OCI-LY7 (cell line): ENCODE measurements at regions not wholly inside any gene's neighbourhood (a gene's known extent, or its start where the extent isn't known, plus 50 kb on each side); places are given as distances from the start of the nearest gene placed in this dataset.

ENCODE experiments used
- BruUV-seq: library from RNA; stranded (reverse); fragments of 400-500 nt; replicated peaks from 2 replicates; lab custom pipeline; 2021; lab: Mats Ljungman, UMichigan
- CTCF ChIA-PET: fragments of 300-600 bp; sonication (Branson Sonifier 250); formaldehyde crosslinking; loops from one replicate; lab custom pipeline; 2022; ENCODE audit warnings: antibody characterized with exemption; ENCODE audit not compliant: unreplicated experiment; lab: Charles Lee
- POLR2A ChIA-PET: fragments of 300-600 bp; sonication (Branson Sonifier 250); formaldehyde crosslinking; loops from one replicate; lab custom pipeline; 2022; ENCODE audit warnings: antibody characterized with exemption; lab: Charles Lee
- DNase-seq: peaks from one replicate; pipeline ENCODE4 v3.0.0-alpha.2; 2015; ENCODE audit warnings: low spot score
- H2AFZ ChIP-seq: fragments of 200-600 bp; sonication (generic), shearing (Covaris generic); 2 replicates; pipeline ENCODE4 v1.6.1; 2014; ENCODE audit warnings: mild to moderate bottlenecking, antibody characterized with exemption, low read length, moderate library complexity
- H3K27ac ChIP-seq: fragments of 200-600 bp; sonication (generic); 2 replicates; pipeline ENCODE4 v1.5.1; 2014; ENCODE audit warnings: mixed run types, low read depth, mild to moderate bottlenecking, moderate library complexity, low read length, inconsistent platforms; ENCODE audit not compliant: poor library complexity, severe bottlenecking
- H3K36me3 ChIP-seq: fragments of 200-600 bp; sonication (generic); 2 replicates; pipeline ENCODE4 v1.6.1; 2014; ENCODE audit warnings: mild to moderate bottlenecking, antibody characterized with exemption, low read length, moderate library complexity, mixed read lengths; ENCODE audit not compliant: insufficient read depth
- H3K4me1 ChIP-seq: fragments of 200-600 bp; sonication (generic); 2 replicates; pipeline ENCODE4 v1.5.1; 2014; ENCODE audit warnings: mild to moderate bottlenecking, low read length; ENCODE audit not compliant: insufficient read depth, poor library complexity, severe bottlenecking
- H3K4me2 ChIP-seq: fragments of 200-600 bp; sonication (generic); 2 replicates; pipeline ENCODE4 v1.6.1; 2014; ENCODE audit warnings: mild to moderate bottlenecking, low read length
- H3K4me3 ChIP-seq: fragments of 200-600 bp; sonication (generic); 2 replicates; pipeline ENCODE4 v1.5.1; 2014; ENCODE audit warnings: mild to moderate bottlenecking, low read depth, low read length; ENCODE audit not compliant: poor library complexity, severe bottlenecking
- H3K79me2 ChIP-seq: fragments of 200-600 bp; sonication (generic); 2 replicates; pipeline ENCODE4 v1.6.1; 2016; ENCODE audit warnings: low read depth, mild to moderate bottlenecking, low read length, moderate library complexity, mixed read lengths; ENCODE audit not compliant: insufficient read depth
- H3K9me2 ChIP-seq: fragments of 200-600 bp; sonication (generic); 2 replicates; pipeline ENCODE4 v1.6.1; 2016; ENCODE audit warnings: mild to moderate bottlenecking, low read length, mixed read lengths; ENCODE audit not compliant: insufficient read depth
- H3K9me3 ChIP-seq: fragments of 200-600 bp; sonication (generic); 2 replicates; pipeline ENCODE4 v1.6.1; 2014; ENCODE audit warnings: mild to moderate bottlenecking, mixed run types, low read length, mixed read lengths
- H4K20me1 ChIP-seq: fragments of 200-600 bp; sonication (generic); 2 replicates; pipeline ENCODE4 v1.6.1; 2014; ENCODE audit warnings: mild to moderate bottlenecking, antibody characterized with exemption, low read length, moderate library complexity, mixed read lengths; ENCODE audit not compliant: insufficient read depth
- EZH2phosphoT487 ChIP-seq: fragments of 200-600 bp; sonication (generic); IDR thresholded peaks from 2 replicates; pipeline ENCODE4 v1.6.1; 2018; ENCODE audit warnings: low read depth, borderline replicate concordance, mild to moderate bottlenecking, mixed run types, antibody characterized with exemption, low read length, moderate library complexity, mixed read lengths
- intact Hi-C: fragments of 100-400 bp; cut with micrococcal nuclease; formaldehyde crosslinking; loops from one replicate; pipeline ENCODE4 v1.10.0; 2022; ENCODE audit not compliant: unreplicated experiment
- TF ChIP-seq, protein P1 (sequence below): fragments of 200-600 bp; sonication (generic); conservative IDR thresholded peaks from 2 replicates; pipeline ENCODE4 v1.5.1; 2014; ENCODE audit warnings: mild to moderate bottlenecking, antibody characterized with exemption, low read length, moderate library complexity, mixed read lengths

DNA sequence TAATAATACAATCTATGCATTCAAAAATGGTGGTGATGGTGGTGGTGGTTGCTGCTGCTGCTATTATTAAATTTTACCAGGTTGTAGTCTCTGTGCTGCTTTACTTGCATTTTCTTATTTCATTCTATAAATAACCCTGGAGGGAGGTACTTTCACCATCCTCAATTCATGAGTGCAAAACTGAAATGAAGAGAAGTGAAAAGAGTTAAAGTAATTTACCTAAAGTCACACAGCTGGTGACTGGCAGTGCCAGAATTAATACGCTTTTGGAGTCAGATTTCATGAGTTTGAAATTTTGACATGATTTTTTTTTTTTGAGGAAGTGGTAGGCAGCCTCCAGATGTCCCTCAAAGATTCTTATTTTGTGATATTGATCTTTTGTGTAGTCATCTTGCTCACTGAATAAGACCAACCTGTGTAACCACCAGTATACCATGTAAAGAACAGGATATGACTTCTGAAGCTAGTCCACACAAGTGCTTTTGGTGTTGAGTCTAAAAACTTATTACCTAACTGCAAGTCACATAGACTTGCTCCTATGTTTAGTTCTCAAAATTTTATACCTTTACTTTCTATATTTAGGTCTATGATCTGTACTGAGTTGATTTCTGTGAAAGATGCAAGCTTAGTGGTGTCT is 218.8 kb downstream of the ZWINT start:
- Histone ChIP-seq H4K20me1 (no peaks in the 10 kb centered on the region), H3K27ac (no peak overlapping the region), H3K79me2 (no peaks in the 10 kb centered on the region), H3K9me2 (no peaks in the 10 kb centered on the region), H3K9me3 (no peaks in the 10 kb centered on the region), H3K4me2 (no peak overlapping the region), H3K4me3 (no peak overlapping the region), H3K36me3 (no peaks in the 10 kb centered on the region), H3K4me1 (no peaks in the 10 kb centered on the region), H2AFZ (no peak overlapping the region)
- CTCF ChIA-PET: no interaction called here
- intact Hi-C loops: no loop called here
- no peak for DNase-seq
- TF ChIP-seq EZH2phosphoT487: no peak
- TF ChIP-seq, protein P1, sequence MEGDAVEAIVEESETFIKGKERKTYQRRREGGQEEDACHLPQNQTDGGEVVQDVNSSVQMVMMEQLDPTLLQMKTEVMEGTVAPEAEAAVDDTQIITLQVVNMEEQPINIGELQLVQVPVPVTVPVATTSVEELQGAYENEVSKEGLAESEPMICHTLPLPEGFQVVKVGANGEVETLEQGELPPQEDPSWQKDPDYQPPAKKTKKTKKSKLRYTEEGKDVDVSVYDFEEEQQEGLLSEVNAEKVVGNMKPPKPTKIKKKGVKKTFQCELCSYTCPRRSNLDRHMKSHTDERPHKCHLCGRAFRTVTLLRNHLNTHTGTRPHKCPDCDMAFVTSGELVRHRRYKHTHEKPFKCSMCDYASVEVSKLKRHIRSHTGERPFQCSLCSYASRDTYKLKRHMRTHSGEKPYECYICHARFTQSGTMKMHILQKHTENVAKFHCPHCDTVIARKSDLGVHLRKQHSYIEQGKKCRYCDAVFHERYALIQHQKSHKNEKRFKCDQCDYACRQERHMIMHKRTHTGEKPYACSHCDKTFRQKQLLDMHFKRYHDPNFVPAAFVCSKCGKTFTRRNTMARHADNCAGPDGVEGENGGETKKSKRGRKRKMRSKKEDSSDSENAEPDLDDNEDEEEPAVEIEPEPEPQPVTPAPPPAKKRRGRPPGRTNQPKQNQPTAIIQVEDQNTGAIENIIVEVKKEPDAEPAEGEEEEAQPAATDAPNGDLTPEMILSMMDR: no peak
- BruUV-seq: no TSS peak
- POLR2A ChIA-PET: interaction anchor here (0.8 kb wide), 1 partner anchor 12 kb away, joined by 3 read pairs; no protein-coding TSS in a partner anchor

DNA sequence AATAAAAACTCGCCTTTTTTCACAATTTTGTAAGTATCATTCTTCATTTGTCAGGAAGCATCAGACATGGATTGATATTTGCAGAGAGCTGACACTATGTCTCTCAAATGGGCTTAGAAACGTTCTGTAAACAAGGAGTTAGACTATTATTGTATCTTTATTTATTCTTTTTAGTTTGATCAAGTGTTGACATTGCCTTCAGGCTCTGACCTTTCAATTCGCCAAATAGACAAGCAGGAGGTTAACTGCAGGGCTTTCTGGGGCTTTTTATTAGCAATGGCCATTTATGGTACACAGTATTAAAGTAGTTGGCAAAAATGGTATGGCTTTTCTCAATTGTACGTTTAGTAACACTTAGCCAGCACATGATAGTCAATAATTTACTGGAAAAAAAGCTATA is 221.7 kb downstream of the ZWINT start:
- H3K4me1 ChIP-seq: no peaks in the 10 kb centered on the region
- POLR2A ChIA-PET: no interaction called here

DNA sequence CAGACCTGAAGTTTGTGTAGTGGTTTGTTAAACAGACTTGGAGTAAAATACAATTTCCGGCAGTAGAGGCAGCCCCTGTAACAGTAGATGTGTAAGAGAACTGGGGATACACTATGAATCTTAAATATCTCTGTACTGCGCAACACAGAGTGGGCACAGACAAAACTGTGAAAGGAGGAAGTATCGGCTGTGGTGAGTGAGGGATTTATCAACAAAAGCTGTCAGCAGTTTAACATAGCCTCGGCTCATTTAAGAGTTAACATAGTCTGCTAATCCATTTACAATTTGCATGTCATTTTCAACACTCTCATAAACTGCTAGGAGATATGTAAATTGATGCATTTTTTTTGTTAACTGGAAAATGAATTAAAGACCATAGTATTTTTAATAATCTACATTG is 225.2 kb downstream of the ZWINT start:
- TF ChIP-seq, protein P1: no peak
- no peak for TF ChIP-seq EZH2phosphoT487
- no peaks in the 10 kb centered on the region for H4K20me1 ChIP-seq
- POLR2A ChIA-PET: interaction anchor here (0.6 kb wide), 1 partner anchor 19 kb away, joined by 4 read pairs; no protein-coding TSS in a partner anchor
- no peak overlapping the region for H3K4me2 ChIP-seq
- H2AFZ ChIP-seq: no peak overlapping the region
- BruUV-seq: no TSS peak
- H3K9me3 ChIP-seq: no peaks in the 10 kb centered on the region
- H3K79me2 ChIP-seq: no peaks in the 10 kb centered on the region
- no peaks in the 10 kb centered on the region for H3K4me1 ChIP-seq
- intact Hi-C loops: no loop called here
- H3K27ac ChIP-seq: no peak overlapping the region
- H3K4me3 ChIP-seq: no peak overlapping the region
- CTCF ChIA-PET: no interaction called here
- H3K36me3 ChIP-seq: no peaks in the 10 kb centered on the region
- H3K9me2 ChIP-seq: no peaks in the 10 kb centered on the region
- DNase-seq: no peak

More for the DNA sequence above, 221.7 kb downstream of the ZWINT start:
- Histone ChIP-seq H3K27ac (no peak overlapping the region), H3K9me3 (no peaks in the 10 kb centered on the region), H4K20me1 (no peaks in the 10 kb centered on the region), H3K4me3 (no peak overlapping the region), H3K79me2 (no peaks in the 10 kb centered on the region), H3K9me2 (no peaks in the 10 kb centered on the region), H3K4me2 (no peak overlapping the region), H2AFZ (no peak overlapping the region), H3K36me3 (no peaks in the 10 kb centered on the region)
- CTCF ChIA-PET: no interaction called here
- DNase-seq: no peak
- intact Hi-C loops: no loop called here
- BruUV-seq: no TSS peak
- no peak for TF ChIP-seq EZH2phosphoT487
- TF ChIP-seq, protein P1: no peak
